C4-2B (cell line): ENCODE measurements at regions not wholly inside any gene's neighbourhood (a gene's known extent, or its start where the extent isn't known, plus 50 kb on each side); places are given as distances from the start of the nearest gene placed in this dataset.

Source experiments
- H3K27ac ChIP-seq: fragments of 450-650 bp; 2 replicates; pipeline ENCODE4 v1.5.1; 2017
- CTCF ChIP-seq: fragments of 450-650 bp; conservative IDR thresholded peaks from 2 replicates; pipeline ENCODE4 v1.5.1; 2017; ENCODE audit warnings: mild to moderate bottlenecking
- ZFX ChIP-seq: fragments of 450-650 bp; IDR thresholded peaks from 2 replicates; pipeline ENCODE4 v1.6.1; 2017

GRCh38 chr14:30256627-30257026, 302.3 kb upstream of the G2E3 start:
- no peak overlapping the region for H3K27ac ChIP-seq
- TF ChIP-seq ZFX (no peak), CTCF (no peak)

- TF ChIP-seq ZFX: no peak
- no peak for TF ChIP-seq CTCF
- H3K27ac ChIP-seq: no peak overlapping the region
Observed at GRCh38 chr14:30257946-30258661, 300.9 kb upstream of the G2E3 start.

- TF ChIP-seq ZFX (no peak), CTCF (no peak)
Observed at GRCh38 chr14:30260833-30261607, 297.9 kb upstream of the G2E3 start.

GRCh38 chr14:30264161-30264560, 294.8 kb upstream of the G2E3 start:
- TF ChIP-seq CTCF (no peak), ZFX (no peak)

More at GRCh38 chr14:30260833-30261607, 297.9 kb upstream of the G2E3 start:
- H3K27ac ChIP-seq: no peak overlapping the region

GRCh38 chr14:30266290-30266689, 292.7 kb upstream of the G2E3 start:
- H3K27ac ChIP-seq: no peak overlapping the region
- TF ChIP-seq ZFX: no peak
- TF ChIP-seq CTCF: peak; percentile 23

More at GRCh38 chr14:30264161-30264560, 294.8 kb upstream of the G2E3 start:
- no peak overlapping the region for H3K27ac ChIP-seq

GRCh38 chr14:30267141-30267540, 291.8 kb upstream of the G2E3 start:
- no peak for TF ChIP-seq ZFX
- TF ChIP-seq CTCF: no peak
- H3K27ac ChIP-seq: no peak overlapping the region
